ENCODE measurements at regions not wholly inside any gene's neighbourhood (a gene's known extent, or its start where the extent isn't known, plus 50 kb on each side); places are given as distances from the start of the nearest gene placed in this dataset.
A peak's percentile ranks its signal among the peaks of the same experiment; 100 is the strongest.

DNA sequence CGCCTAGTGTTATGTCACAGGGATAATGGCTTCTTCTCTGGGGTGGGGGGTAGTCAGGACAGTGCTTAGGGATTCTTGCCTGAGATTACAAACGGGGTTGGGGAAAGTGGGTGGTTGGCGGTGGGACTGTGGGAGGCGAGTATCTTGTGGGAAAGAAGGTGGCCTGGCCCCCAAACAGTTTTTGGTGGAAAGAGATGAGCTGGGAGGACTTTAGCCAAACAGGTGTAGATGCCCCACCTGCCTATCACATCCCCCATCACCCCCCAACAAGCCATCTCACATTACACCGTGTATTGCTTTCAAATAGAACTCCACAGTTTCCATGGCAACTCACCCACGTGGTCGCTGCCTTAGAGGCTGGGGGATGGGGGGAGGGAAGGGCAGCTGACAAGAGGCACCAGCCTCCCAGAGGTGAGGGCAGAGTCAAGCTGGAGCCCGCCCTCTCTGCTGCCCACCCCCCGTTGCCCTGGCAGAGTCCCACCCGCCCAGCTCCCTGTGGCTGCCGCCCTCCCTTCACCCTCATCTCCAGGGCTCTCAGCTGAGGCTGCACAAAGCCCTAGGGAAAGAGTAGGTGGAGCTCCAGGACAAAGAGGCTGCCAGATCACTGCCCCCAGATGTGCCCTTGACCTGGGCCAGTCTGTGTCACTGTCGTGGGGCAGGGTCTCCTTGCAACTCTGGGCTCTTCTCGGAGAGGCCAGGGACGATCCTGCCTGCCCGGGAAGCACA is 98.3 kb downstream of the LRRC74A start:
- Mint-ChIP-seq H3K4me3 (no peak overlapping the region), H3K9me3 (ENCODE audit: insufficient read depth) (no peaks in the 10 kb centered on the region), H3K27me3 (ENCODE audit: low read depth) (no peaks in the 10 kb centered on the region), H3K36me3 (ENCODE audit: low read depth) (no peaks in the 10 kb centered on the region), H3K27ac (peak overlapping the region; percentile 69), H3K4me1 (ENCODE audit: low read depth) (peaks cover 91% of the 10 kb centered on the region)
- DNase-seq (peak; percentile 64), ATAC-seq (peak; percentile 30)
- CTCF ChIA-PET, result interaction anchor here (0.8 to 1.3 kb wide), 4 partner anchors 11 to 144 kb away, joined by 3 to 7 read pairs (median 4); no protein-coding TSS in a partner anchor
- POLR2A ChIA-PET, result no interaction called here

DNA sequence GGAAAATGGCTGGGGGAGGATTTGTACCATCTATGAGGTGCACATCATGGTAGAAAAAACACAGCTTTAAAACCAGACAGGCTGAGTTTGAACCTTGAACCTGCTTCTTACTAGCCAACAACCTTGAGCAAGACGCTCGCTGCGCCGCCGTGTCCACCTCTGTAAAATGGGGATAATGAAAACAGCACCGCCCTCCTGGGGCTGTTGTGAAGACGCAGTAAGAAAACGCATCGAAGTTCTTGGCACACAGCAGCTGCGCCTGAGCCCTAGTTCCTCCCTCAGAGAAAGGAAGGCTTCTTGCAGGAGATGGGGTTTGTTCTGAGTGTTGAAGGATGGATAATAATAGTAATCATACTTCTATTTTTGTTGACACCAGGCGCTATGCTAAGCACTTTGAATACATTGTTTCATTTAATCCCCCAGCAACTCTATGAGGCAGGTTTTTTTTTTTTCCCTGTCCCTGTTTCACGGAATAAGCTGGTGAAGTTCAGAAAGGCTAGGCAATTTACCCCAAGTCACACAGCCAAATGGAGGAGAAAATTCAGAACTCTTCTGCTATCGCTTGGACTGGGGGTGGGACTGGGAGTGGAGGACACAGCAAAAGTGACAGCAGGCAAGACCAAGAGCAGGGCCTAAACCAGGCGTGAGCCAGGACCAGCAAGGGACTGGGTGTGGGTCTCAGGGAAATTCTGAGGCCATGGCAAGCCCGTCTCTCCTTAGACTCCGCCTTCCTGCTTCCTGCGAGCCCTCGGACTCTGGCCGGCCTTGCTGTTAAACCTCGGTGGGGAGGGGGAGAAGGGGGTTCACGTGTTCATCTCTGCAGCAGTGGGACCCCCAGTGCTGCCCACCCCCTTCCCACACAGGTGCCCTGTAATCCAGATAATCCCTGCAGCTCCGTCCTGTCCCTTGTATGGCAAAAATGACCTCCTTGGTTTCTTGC is 97.5 kb downstream of the LRRC74A start:
- no peaks in the 10 kb centered on the region for H3K27me3 Mint-ChIP-seq (ENCODE audit: low read depth)
- no peaks in the 10 kb centered on the region for H3K9me3 Mint-ChIP-seq (ENCODE audit: insufficient read depth)
- H3K4me3 Mint-ChIP-seq, result no peak overlapping the region
- H3K36me3 Mint-ChIP-seq (ENCODE audit: low read depth), result no peaks in the 10 kb centered on the region
- H3K27ac Mint-ChIP-seq, result peak overlapping the region; percentile 68
- DNase-seq (no peak), ATAC-seq (no peak)
- ChIA-PET POLR2A (interaction anchor here (1.2 kb wide), 1 partner anchor 38 kb away, joined by 3 read pairs; no protein-coding TSS in a partner anchor), CTCF (interaction anchor here (0.8 to 3.1 kb wide), 5 partner anchors 10 to 145 kb away, joined by 3 to 20 read pairs (median 5); no protein-coding TSS in a partner anchor)
- peaks cover 89% of the 10 kb centered on the region for H3K4me1 Mint-ChIP-seq (ENCODE audit: low read depth)

DNA sequence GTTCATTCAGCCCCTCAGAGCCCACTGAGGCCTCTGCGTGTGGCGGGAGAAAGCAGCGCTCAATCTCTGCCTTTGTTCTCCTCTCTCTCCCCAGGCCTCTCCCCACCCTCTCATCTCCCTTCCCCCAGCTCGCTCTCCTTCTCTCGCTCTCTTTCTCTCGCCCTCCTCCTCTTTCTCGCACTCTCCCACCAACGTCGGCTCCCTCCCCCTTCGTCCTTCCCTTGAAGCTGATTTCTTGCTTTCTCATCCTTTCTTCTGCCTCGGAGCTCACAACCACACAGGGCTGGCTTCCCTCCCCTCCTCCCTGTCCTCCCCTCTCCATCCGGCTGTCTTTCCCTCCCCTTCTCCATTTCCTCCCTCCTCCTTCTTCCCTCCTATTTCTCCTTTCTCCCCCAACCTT is 96.4 kb downstream of the LRRC74A start:
- no peak for DNase-seq
- no peaks in the 10 kb centered on the region for H3K27me3 Mint-ChIP-seq (ENCODE audit: low read depth)
- POLR2A ChIA-PET, result interaction anchor here (1.2 kb wide), 1 partner anchor 39 kb away, joined by 3 read pairs; no protein-coding TSS in a partner anchor
- peaks cover 91% of the 10 kb centered on the region for H3K4me1 Mint-ChIP-seq (ENCODE audit: low read depth)
- peak overlapping the region; percentile 39 for H3K27ac Mint-ChIP-seq
- CTCF ChIA-PET, result interaction anchor here (1.2 to 3.1 kb wide), 3 partner anchors 10 to 138 kb away, joined by 3 to 20 read pairs (median 4); no protein-coding TSS in a partner anchor
- H3K36me3 Mint-ChIP-seq (ENCODE audit: low read depth), result no peaks in the 10 kb centered on the region
- H3K9me3 Mint-ChIP-seq (ENCODE audit: insufficient read depth), result no peaks in the 10 kb centered on the region
- no peak for ATAC-seq
- H3K4me3 Mint-ChIP-seq, result no peak overlapping the region

DNA sequence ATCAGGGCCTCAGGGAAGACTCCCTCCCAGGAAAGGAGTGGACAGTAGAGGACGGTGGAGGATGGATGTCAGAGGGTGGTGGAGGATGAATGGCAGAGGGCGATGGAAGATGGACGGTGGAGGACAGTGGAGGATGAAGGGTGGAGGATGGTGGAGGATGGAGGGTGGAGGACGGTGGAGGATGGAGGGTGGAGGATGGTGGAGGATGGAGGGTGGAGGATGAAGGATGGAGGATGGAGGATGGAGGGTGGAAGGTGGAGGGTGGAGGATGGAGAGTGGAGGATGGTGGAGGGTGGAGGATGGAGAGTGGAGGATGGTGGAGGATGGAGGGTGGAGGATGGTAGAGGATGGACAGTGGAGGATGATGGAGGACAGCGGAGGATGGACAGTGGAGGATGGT is 95.9 kb downstream of the LRRC74A start:
- POLR2A ChIA-PET, result interaction anchor here (1.2 to 4.8 kb wide), 3 partner anchors 31 to 40 kb away, joined by 3 to 17 read pairs (median 8); no protein-coding TSS in a partner anchor
- peaks cover 90% of the 10 kb centered on the region for H3K4me1 Mint-ChIP-seq (ENCODE audit: low read depth)
- DNase-seq (no peak), ATAC-seq (no peak)
- H3K4me3 Mint-ChIP-seq, result no peak overlapping the region
- no peaks in the 10 kb centered on the region for H3K36me3 Mint-ChIP-seq (ENCODE audit: low read depth)
- CTCF ChIA-PET, result interaction anchor here (0.6 to 6.5 kb wide), 4 partner anchors 9 to 139 kb away, joined by 3 to 40 read pairs (median 12); no protein-coding TSS in a partner anchor
- H3K27me3 Mint-ChIP-seq (ENCODE audit: low read depth), result no peaks in the 10 kb centered on the region
- no peaks in the 10 kb centered on the region for H3K9me3 Mint-ChIP-seq (ENCODE audit: insufficient read depth)
- H3K27ac Mint-ChIP-seq, result no peak overlapping the region

DNA sequence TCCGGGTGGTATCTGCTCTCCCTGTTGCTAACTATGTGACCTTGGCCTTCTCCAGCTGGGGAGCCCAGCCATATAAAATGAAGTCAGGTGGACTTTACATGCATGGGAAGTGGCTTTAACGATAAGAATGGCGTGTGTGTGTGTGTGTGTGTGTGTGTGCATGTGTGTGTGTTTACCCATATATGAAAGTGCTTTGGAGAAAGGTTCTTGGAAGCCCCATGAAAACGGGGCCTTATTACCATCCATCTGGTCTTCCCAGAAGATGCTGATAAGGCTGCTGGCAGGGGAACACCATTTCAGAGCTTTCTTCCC is 94.8 kb downstream of the LRRC74A start:
- CTCF ChIA-PET, result interaction anchor here (0.7 to 6.5 kb wide), 7 partner anchors 8 to 149 kb away, joined by 3 to 40 read pairs (median 8); no protein-coding TSS in a partner anchor
- H3K9me3 Mint-ChIP-seq (ENCODE audit: insufficient read depth), result no peaks in the 10 kb centered on the region
- no peak overlapping the region for H3K4me3 Mint-ChIP-seq

DNA sequence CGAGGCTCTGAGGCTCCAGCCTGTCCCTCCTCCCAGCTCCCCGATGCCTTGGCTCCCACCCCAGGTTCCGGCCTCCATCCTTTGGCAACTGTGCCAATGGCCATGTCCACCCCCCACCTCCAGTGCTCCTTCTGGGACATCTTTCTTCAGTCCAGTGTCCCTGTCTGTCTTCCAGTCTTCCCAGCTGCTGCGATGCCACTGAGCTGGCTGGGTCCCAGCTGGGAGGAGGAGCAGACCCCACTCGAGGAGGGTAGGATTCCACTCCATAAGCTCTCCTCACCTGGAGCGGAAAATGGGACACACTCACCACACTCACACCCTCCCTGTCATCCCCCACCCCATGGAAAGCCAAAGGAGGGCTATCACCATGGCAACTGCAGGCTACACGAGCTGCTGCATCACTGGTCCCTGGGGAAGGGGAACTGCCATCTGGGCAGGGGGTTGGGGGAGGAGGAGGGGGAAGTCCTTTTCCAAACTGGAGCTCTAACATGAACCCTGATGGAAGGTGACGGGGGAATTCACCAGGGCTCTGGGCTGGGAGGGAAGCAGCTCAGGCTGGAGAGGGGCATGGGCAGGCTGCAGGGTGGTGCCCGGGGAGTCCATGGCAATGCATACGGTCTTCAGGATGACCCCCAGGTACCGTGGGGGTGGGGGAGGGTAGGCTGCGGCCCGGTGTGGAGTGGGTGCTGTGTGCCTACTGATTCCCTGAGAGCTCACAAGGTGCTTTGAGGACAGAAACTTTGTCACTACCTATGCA is 94.3 kb downstream of the LRRC74A start:
- Mint-ChIP-seq H3K4me3 (peak overlapping the region; percentile 22), H3K36me3 (ENCODE audit: low read depth) (no peaks in the 10 kb centered on the region), H3K9me3 (ENCODE audit: insufficient read depth) (no peaks in the 10 kb centered on the region), H3K27ac (peak overlapping the region; percentile 81), H3K27me3 (ENCODE audit: low read depth) (no peaks in the 10 kb centered on the region), H3K4me1 (ENCODE audit: low read depth) (peaks cover 75% of the 10 kb centered on the region)
- DNase-seq (no peak), ATAC-seq (no peak)
- CTCF ChIA-PET, result interaction anchor here (0.7 to 6.5 kb wide), 15 partner anchors 7 to 175 kb away, joined by 3 to 40 read pairs (median 5); no protein-coding TSS in a partner anchor
- POLR2A ChIA-PET, result interaction anchor here (0.9 to 4.8 kb wide), 7 partner anchors 10 to 115 kb away, joined by 3 to 17 read pairs (median 8); no protein-coding TSS in a partner anchor

More for the DNA sequence above, 94.8 kb downstream of the LRRC74A start:
- POLR2A ChIA-PET, result interaction anchor here (1.6 to 4.8 kb wide), 5 partner anchors 32 to 114 kb away, joined by 4 to 17 read pairs (median 8); no protein-coding TSS in a partner anchor
- Mint-ChIP-seq H3K4me1 (ENCODE audit: low read depth) (peaks cover 79% of the 10 kb centered on the region), H3K36me3 (ENCODE audit: low read depth) (no peaks in the 10 kb centered on the region), H3K27me3 (ENCODE audit: low read depth) (no peaks in the 10 kb centered on the region), H3K27ac (no peak overlapping the region)
- ATAC-seq (no peak), DNase-seq (no peak)

DNA sequence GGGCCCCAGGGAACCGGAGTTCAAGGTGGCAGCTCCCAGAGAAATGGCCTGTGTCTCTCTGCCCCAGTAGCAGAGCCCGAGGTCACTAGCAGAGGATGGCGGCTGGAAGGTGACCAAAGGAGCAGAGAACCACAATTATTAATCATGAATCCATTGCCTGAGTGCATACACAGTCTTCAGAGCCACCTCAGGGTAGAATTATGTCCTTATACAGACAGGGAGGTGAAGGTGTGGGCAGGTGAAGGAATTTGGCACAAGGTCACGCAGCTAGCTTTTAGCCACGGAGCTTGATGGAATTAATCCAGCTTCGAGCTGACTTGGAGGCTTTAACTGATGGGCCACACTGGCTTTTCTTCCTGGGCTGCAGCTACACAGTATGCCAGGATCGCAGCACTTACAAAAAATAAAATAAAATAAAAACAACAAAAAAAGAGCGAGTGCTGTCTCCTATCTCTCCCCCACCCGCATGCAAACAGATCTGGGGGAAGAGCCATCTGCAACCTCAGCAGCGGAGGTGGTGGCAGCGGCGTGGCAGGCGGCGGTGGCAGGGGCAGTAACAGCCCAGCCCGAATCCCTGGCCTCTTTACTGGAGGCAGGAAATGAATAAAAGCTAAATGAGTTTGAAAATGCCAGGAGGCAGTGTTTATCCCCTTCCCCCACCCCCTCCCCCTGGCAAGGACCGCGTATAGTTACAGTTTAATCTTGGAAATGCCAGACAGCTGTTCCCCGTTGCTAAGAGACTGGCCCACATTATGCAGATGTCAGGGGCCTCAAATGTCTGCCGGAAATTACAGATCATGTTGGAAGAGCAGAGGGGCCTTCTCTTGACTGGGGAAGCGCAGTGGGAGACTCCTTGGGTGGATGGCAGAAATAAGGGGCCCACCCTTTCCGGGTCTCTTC is 93.5 kb downstream of the LRRC74A start:
- Mint-ChIP-seq H3K9me3 (ENCODE audit: insufficient read depth) (no peaks in the 10 kb centered on the region), H3K4me3 (peak overlapping the region; percentile 22), H3K27me3 (ENCODE audit: low read depth) (no peaks in the 10 kb centered on the region), H3K27ac (peak overlapping the region; percentile 81), H3K4me1 (ENCODE audit: low read depth) (peaks cover 74% of the 10 kb centered on the region), H3K36me3 (ENCODE audit: low read depth) (no peaks in the 10 kb centered on the region)
- ChIA-PET POLR2A (interaction anchor here (0.6 to 4.8 kb wide), 8 partner anchors 10 to 133 kb away, joined by 3 to 17 read pairs (median 7); no protein-coding TSS in a partner anchor), CTCF (interaction anchor here (0.7 to 6.5 kb wide), 14 partner anchors 9 to 175 kb away, joined by 3 to 40 read pairs (median 5); no protein-coding TSS in a partner anchor)
- DNase-seq, result peak; percentile 48
- ATAC-seq, result peak; percentile 56

Measured in activated CD8-positive, alpha-beta T cell treated with anti-CD3 and anti-CD28 coated beads, Interleukin-2, amount 10 ng/mL, durations not matched to agents 7 days and 5 days (primary cell).